Astrocyte (in vitro differentiated cells and primary cell): ENCODE measurements at regions not wholly inside any gene's neighbourhood (a gene's known extent, or its start where the extent isn't known, plus 50 kb on each side); places are given as distances from the start of the nearest gene placed in this dataset.

ENCODE experiments used
- EZH2 ChIP-seq: IDR thresholded peaks from 2 replicates; pipeline ENCODE4 v1.6.1; 2012; ENCODE audit warnings: mild to moderate bottlenecking, low read length, inconsistent platforms; ENCODE audit not compliant: insufficient read depth
- TF ChIP-seq, protein P1 (sequence below): IDR thresholded peaks from 2 replicates; pipeline ENCODE4 v1.5.1; 2011; ENCODE audit warnings: low read depth, mild to moderate bottlenecking, inconsistent platforms, low read length, moderate library complexity; ENCODE audit not compliant: insufficient read depth

DNA sequence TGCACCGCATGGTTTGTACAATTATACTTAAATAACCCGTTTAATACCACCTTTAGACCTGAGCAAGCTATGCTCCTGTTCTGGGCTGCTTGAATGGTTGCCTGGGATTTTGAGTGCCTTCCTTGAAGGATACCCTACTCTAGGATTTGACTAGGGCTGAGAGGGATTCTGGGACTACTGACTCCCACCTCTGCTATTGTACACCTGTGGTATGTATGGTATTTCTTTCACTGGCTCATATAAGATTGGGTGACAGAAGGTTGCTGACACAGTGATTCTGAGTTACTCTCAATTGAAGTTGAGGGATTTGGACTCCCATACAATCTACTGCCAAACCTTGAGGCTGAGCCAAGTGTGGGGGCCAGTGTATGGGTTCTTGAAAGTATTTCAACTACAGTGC is 494.4 kb upstream of the SEMA3D start:
- no peak for TF ChIP-seq EZH2
- TF ChIP-seq, protein P1, sequence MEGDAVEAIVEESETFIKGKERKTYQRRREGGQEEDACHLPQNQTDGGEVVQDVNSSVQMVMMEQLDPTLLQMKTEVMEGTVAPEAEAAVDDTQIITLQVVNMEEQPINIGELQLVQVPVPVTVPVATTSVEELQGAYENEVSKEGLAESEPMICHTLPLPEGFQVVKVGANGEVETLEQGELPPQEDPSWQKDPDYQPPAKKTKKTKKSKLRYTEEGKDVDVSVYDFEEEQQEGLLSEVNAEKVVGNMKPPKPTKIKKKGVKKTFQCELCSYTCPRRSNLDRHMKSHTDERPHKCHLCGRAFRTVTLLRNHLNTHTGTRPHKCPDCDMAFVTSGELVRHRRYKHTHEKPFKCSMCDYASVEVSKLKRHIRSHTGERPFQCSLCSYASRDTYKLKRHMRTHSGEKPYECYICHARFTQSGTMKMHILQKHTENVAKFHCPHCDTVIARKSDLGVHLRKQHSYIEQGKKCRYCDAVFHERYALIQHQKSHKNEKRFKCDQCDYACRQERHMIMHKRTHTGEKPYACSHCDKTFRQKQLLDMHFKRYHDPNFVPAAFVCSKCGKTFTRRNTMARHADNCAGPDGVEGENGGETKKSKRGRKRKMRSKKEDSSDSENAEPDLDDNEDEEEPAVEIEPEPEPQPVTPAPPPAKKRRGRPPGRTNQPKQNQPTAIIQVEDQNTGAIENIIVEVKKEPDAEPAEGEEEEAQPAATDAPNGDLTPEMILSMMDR, result no peak
